ENCODE measurements at regions not wholly inside any gene's neighbourhood (a gene's known extent, or its start where the extent isn't known, plus 50 kb on each side); places are given as distances from the start of the nearest gene placed in this dataset.

DNA sequence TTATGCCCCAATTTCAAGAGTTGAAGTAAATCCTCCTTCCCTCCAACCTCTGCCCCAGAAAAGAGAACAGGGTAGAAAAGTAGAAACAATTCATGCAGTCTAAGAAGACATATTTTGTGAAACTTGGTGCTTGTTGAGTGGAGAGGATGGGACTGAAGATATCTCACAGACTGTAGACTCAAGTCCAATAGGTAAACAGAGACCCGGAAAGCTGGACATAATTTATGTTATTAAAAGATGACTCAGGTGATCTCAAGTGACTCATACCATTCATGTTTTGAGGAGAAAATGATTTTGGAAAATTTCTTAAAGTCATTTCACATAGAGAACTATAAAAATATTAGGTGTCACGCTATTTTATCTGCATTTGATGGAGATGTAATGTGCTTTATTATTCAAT, 203.1 kb upstream of the SOX9 start:
- Mint-ChIP-seq H3K27me3 (ENCODE audit: insufficient read depth, low read depth, poor library complexity) (peaks cover 2% of the 10 kb centered on the region), H3K4me1 (peaks cover 9% of the 10 kb centered on the region), H3K4me3 (no peak overlapping the region), H3K36me3 (ENCODE audit: low read depth) (no peaks in the 10 kb centered on the region), H3K9me3 (peaks cover 3% of the 10 kb centered on the region; the same call in 1 of the 3 replicates), H3K27ac (no peak overlapping the region)
- Histone ChIP-seq H4K20me1 (replicated peaks; ENCODE audit: insufficient read depth) (no peaks in the 10 kb centered on the region), H3K4me1 (ENCODE audit: insufficient read depth) (no peaks in the 10 kb centered on the region), H3K9me2 (ENCODE audit: insufficient read depth) (peaks cover 3% of the 10 kb centered on the region; the same call in 1 of the 2 replicates), H3K4me2 (no peak overlapping the region), H3K27ac (ENCODE audit: low read depth) (no peak overlapping the region), H2AFZ (no peak overlapping the region), H3K27me3 (ENCODE audit: insufficient read depth) (no peaks in the 10 kb centered on the region), H3K79me2 (replicated peaks; ENCODE audit: insufficient read depth) (no peaks in the 10 kb centered on the region), H3K36me3 (ENCODE audit: insufficient read depth) (no peaks in the 10 kb centered on the region), H3F3A (replicated peaks; ENCODE audit: low read depth) (no peaks in the 10 kb centered on the region), H3K4me3 (no peak overlapping the region)
- DNase-seq (ENCODE audit: low spot score) (no peak), ATAC-seq (no peak)
- TF ChIP-seq, protein P1, sequence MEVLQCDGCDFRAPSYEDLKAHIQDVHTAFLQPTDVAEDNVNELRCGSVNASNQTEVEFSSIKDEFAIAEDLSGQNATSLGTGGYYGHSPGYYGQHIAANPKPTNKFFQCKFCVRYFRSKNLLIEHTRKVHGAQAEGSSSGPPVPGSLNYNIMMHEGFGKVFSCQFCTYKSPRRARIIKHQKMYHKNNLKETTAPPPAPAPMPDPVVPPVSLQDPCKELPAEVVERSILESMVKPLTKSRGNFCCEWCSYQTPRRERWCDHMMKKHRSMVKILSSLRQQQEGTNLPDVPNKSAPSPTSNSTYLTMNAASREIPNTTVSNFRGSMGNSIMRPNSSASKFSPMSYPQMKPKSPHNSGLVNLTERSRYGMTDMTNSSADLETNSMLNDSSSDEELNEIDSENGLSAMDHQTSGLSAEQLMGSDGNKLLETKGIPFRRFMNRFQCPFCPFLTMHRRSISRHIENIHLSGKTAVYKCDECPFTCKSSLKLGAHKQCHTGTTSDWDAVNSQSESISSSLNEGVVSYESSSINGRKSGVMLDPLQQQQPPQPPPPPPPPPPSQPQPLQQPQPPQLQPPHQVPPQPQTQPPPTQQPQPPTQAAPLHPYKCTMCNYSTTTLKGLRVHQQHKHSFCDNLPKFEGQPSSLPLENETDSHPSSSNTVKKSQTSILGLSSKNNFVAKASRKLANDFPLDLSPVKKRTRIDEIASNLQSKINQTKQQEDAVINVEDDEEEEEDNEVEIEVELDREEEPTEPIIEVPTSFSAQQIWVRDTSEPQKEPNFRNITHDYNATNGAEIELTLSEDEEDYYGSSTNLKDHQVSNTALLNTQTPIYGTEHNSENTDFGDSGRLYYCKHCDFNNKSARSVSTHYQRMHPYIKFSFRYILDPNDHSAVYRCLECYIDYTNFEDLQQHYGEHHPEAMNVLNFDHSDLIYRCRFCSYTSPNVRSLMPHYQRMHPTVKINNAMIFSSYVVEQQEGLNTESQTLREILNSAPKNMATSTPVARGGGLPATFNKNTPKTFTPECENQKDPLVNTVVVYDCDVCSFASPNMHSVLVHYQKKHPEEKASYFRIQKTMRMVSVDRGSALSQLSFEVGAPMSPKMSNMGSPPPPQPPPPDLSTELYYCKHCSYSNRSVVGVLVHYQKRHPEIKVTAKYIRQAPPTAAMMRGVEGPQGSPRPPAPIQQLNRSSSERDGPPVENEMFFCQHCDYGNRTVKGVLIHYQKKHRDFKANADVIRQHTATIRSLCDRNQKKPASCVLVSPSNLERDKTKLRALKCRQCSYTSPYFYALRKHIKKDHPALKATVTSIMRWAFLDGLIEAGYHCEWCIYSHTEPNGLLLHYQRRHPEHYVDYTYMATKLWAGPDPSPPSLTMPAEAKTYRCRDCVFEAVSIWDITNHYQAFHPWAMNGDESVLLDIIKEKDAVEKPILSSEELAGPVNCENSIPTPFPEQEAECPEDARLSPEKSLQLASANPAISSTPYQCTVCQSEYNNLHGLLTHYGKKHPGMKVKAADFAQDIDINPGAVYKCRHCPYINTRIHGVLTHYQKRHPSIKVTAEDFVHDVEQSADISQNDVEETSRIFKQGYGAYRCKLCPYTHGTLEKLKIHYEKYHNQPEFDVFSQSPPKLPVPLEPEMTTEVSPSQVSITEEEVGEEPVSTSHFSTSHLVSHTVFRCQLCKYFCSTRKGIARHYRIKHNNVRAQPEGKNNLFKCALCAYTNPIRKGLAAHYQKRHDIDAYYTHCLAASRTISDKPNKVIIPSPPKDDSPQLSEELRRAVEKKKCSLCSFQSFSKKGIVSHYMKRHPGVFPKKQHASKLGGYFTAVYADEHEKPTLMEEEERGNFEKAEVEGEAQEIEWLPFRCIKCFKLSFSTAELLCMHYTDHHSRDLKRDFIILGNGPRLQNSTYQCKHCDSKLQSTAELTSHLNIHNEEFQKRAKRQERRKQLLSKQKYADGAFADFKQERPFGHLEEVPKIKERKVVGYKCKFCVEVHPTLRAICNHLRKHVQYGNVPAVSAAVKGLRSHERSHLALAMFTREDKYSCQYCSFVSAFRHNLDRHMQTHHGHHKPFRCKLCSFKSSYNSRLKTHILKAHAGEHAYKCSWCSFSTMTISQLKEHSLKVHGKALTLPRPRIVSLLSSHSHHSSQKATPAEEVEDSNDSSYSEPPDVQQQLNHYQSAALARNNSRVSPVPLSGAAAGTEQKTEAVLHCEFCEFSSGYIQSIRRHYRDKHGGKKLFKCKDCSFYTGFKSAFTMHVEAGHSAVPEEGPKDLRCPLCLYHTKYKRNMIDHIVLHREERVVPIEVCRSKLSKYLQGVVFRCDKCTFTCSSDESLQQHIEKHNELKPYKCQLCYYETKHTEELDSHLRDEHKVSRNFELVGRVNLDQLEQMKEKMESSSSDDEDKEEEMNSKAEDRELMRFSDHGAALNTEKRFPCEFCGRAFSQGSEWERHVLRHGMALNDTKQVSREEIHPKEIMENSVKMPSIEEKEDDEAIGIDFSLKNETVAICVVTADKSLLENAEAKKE (CRISPR knock-in tag; IDR thresholded peaks at IDR 0.05) = no peak

DNA sequence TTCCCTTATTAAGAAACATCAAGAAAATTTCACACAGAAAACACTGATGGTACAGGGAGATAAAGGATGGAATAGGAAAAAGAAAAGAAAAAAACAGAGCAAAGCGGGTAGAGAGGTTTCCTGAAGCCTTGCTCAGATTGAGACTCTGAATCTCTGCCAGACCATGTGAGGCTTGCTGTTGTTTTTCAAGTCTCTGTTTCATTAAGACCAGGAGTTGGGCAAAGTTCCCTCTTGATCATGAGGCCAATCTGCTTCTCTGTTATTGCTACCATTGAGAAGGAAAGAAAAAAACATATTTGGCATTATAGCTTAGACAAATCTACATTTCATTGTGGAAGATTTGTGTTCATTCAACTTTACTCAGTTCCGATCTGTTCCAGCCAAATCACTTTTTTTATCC, 201.6 kb upstream of the SOX9 start:
- no peak for ATAC-seq
- Histone ChIP-seq H2AFZ (no peak overlapping the region), H3K36me3 (ENCODE audit: insufficient read depth) (no peaks in the 10 kb centered on the region), H3K9me2 (ENCODE audit: insufficient read depth) (peaks cover 3% of the 10 kb centered on the region; the same call in 1 of the 2 replicates), H3K27ac (ENCODE audit: low read depth) (no peak overlapping the region), H3K4me3 (no peak overlapping the region), H3F3A (replicated peaks; ENCODE audit: low read depth) (no peaks in the 10 kb centered on the region), H3K4me2 (no peak overlapping the region), H3K79me2 (replicated peaks; ENCODE audit: insufficient read depth) (no peaks in the 10 kb centered on the region), H4K20me1 (replicated peaks; ENCODE audit: insufficient read depth) (no peaks in the 10 kb centered on the region), H3K4me1 (ENCODE audit: insufficient read depth) (no peaks in the 10 kb centered on the region), H3K27me3 (ENCODE audit: insufficient read depth) (no peaks in the 10 kb centered on the region)
- Mint-ChIP-seq H3K36me3 (ENCODE audit: low read depth) (no peaks in the 10 kb centered on the region), H3K4me1 (peaks cover 9% of the 10 kb centered on the region), H3K27me3 (ENCODE audit: insufficient read depth, low read depth, poor library complexity) (peaks cover 2% of the 10 kb centered on the region), H3K27ac (no peak overlapping the region), H3K4me3 (no peak overlapping the region), H3K9me3 (peaks cover 4% of the 10 kb centered on the region; the same call in 2 of the 3 replicates)
- TF ChIP-seq, protein P2, sequence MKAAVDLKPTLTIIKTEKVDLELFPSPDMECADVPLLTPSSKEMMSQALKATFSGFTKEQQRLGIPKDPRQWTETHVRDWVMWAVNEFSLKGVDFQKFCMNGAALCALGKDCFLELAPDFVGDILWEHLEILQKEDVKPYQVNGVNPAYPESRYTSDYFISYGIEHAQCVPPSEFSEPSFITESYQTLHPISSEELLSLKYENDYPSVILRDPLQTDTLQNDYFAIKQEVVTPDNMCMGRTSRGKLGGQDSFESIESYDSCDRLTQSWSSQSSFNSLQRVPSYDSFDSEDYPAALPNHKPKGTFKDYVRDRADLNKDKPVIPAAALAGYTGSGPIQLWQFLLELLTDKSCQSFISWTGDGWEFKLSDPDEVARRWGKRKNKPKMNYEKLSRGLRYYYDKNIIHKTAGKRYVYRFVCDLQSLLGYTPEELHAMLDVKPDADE (IDR thresholded peaks at IDR 0.05) = no peak
- TF ChIP-seq CREB1 (CRISPR knock-in tag; IDR thresholded peaks at IDR 0.05; ENCODE audit: low read depth) (no peak), EZH2phosphoT487 (IDR thresholded peaks at IDR 0.05; ENCODE audit: unreplicated experiment) (no peak), JUNB (IDR thresholded peaks at IDR 0.05; ENCODE audit: unreplicated experiment) (no peak), POLR2AphosphoS5 (IDR thresholded peaks at IDR 0.05; ENCODE audit: low read depth) (no peak), NANOG (IDR thresholded peaks at IDR 0.05; ENCODE audit: borderline replicate concordance) (no peak)
- no peak for DNase-seq (ENCODE audit: low spot score)

Data from GM23338 (cell line).